GM12891 (cell line): ENCODE measurements at regions not wholly inside any gene's neighbourhood (a gene's known extent, or its start where the extent isn't known, plus 50 kb on each side); places are given as distances from the start of the nearest gene placed in this dataset.

Source experiments
- DNase-seq: peaks from one replicate; pipeline ENCODE4 v3.0.0; 2011; ENCODE audit warnings: low spot score; ENCODE audit not compliant: insufficient read length
- FAIRE-seq: peaks from 2 replicates; lab custom pipeline; 2011; peaks lifted over from hg19 to GRCh38; lab: Jason Lieb, UNC
- PAX5 ChIP-seq: IDR thresholded peaks from 2 replicates; pipeline ENCODE4 v1.6.1; 2011; ENCODE audit warnings: low read length, moderate library complexity, mild to moderate bottlenecking; ENCODE audit not compliant: insufficient read depth, severe bottlenecking
- POLR2A ChIP-seq: IDR thresholded peaks from 2 replicates; pipeline ENCODE4 v1.6.1; 2011; ENCODE audit warnings: low read depth, low read length, control low read depth
- POLR2AphosphoS5 ChIP-seq: IDR thresholded peaks from 2 replicates; pipeline ENCODE4 v1.6.1; 2011; ENCODE audit warnings: low read depth, low read length, control low read depth
- POU2F2 ChIP-seq: IDR thresholded peaks from 2 replicates; pipeline ENCODE4 v1.6.1; 2011; ENCODE audit warnings: low read depth, mild to moderate bottlenecking, control low read depth, low read length, moderate library complexity
- SPI1 ChIP-seq: IDR thresholded peaks from 2 replicates; pipeline ENCODE4 v1.6.1; 2011; ENCODE audit warnings: low read depth, low read length, control low read depth
- TAF1 ChIP-seq: IDR thresholded peaks from 2 replicates; pipeline ENCODE4 v1.6.1; 2011; ENCODE audit warnings: low read depth, low read length, control low read depth

GRCh38 chr5:110323832-110324231 is 402.6 kb downstream of the TMEM232 start:
- DNase-seq (no peak), FAIRE-seq (no peak)
- TF ChIP-seq POU2F2 (no peak), POLR2AphosphoS5 (no peak), TAF1 (no peak), PAX5 (no peak), POLR2A (no peak)

GRCh38 chr5:110324876-110325275 is 401.6 kb downstream of the TMEM232 start:
- TF ChIP-seq SPI1 (no peak), PAX5 (no peak)
- no peak for FAIRE-seq
- no peak for DNase-seq

- TF ChIP-seq POU2F2 (no peak), PAX5 (no peak), POLR2A (no peak), SPI1 (no peak), POLR2AphosphoS5 (no peak), TAF1 (no peak)
- FAIRE-seq = no peak
- DNase-seq = no peak
These were observed 396.4 kb downstream of the TMEM232 start for GRCh38 chr5:110329955-110330525.

- TF ChIP-seq POLR2A = no peak
- no peak for TF ChIP-seq PAX5
- no peak for TF ChIP-seq POLR2AphosphoS5
- no peak for TF ChIP-seq SPI1
- no peak for TF ChIP-seq POU2F2
- DNase-seq (no peak), FAIRE-seq (no peak)
These were observed 393.1 kb downstream of the TMEM232 start for GRCh38 chr5:110333384-110333783.

- FAIRE-seq = no peak
- DNase-seq = no peak
- no peak for TF ChIP-seq PAX5
These were observed 391.0 kb downstream of the TMEM232 start for GRCh38 chr5:110335361-110336066.

- no peak for FAIRE-seq
- TF ChIP-seq TAF1 (no peak), POLR2A (no peak), SPI1 (no peak), POLR2AphosphoS5 (no peak), PAX5 (no peak), POU2F2 (no peak)
- DNase-seq = no peak
These were observed 388.0 kb downstream of the TMEM232 start for GRCh38 chr5:110338341-110339083.

- DNase-seq (no peak), FAIRE-seq (no peak)
- no peak for TF ChIP-seq TAF1
- TF ChIP-seq PAX5 = no peak
- no peak for TF ChIP-seq POLR2A
- no peak for TF ChIP-seq SPI1
- TF ChIP-seq POLR2AphosphoS5 = no peak
- TF ChIP-seq POU2F2 = no peak
These were observed 387.1 kb downstream of the TMEM232 start for GRCh38 chr5:110339399-110339798.

GRCh38 chr5:110341836-110342235 is 384.6 kb downstream of the TMEM232 start:
- FAIRE-seq = no peak
- DNase-seq = no peak
- no peak for TF ChIP-seq POLR2AphosphoS5
- TF ChIP-seq SPI1 = no peak
- TF ChIP-seq TAF1 = no peak
- TF ChIP-seq POLR2A = no peak
- TF ChIP-seq POU2F2 = no peak
- no peak for TF ChIP-seq PAX5

GRCh38 chr5:110342683-110343082 is 383.8 kb downstream of the TMEM232 start:
- DNase-seq (no peak), FAIRE-seq (no peak)
- TF ChIP-seq POU2F2 (no peak), TAF1 (no peak), SPI1 (no peak), POLR2AphosphoS5 (no peak), POLR2A (no peak), PAX5 (no peak)

GRCh38 chr5:110343616-110344015 is 382.9 kb downstream of the TMEM232 start:
- FAIRE-seq = no peak
- TF ChIP-seq SPI1 (no peak), TAF1 (no peak), POU2F2 (no peak), POLR2A (no peak), POLR2AphosphoS5 (no peak), PAX5 (no peak)
- DNase-seq = no peak
